Esophagus muscularis mucosa (tissue), 4 donors: ENCODE measurements at regions not wholly inside any gene's neighbourhood (a gene's known extent, or its start where the extent isn't known, plus 50 kb on each side); places are given as distances from the start of the nearest gene placed in this dataset.

Experiments
- DNase-seq: peaks from one replicate; pipeline ENCODE4 v3.0.0-alpha.2; 2017; ENCODE audit errors: extremely low spot score
- H3K27ac ChIP-seq, 4 donors: fragments of 200-600 bp; sonication (generic); replicated peaks in 1 of 4; 1 replicate in 3 of 4; 2 replicates in 1 of 4; pipeline ENCODE4 v1.5.1; 2016 to 2019; ENCODE audit warnings: mild to moderate bottlenecking in 1 of 4
- H3K27me3 ChIP-seq, 4 donors: fragments of 200-600 bp; sonication (generic); one replicate each; pipeline versions ENCODE4 v1.5.1 to v1.6.0; 2016 to 2019
- H3K36me3 ChIP-seq, 4 donors: fragments of 200-600 bp; sonication (generic); one replicate each; pipeline ENCODE4 v1.5.1; 2016 to 2019
- H3K4me1 ChIP-seq, 4 donors: fragments of 200-600 bp; sonication (generic); one replicate each; pipeline ENCODE4 v1.5.1; 2016 to 2019
- H3K4me3 ChIP-seq, 4 donors: fragments of 200-600 bp; sonication (generic); 1 replicate in 2 of 4; 2 replicates in 2 of 4; pipeline ENCODE4 v1.5.1; 2016 to 2019; ENCODE audit warnings: mild to moderate bottlenecking in 4 of 4, moderate library complexity in 1 of 4
- H3K9me3 ChIP-seq, 4 donors: fragments of 200-600 bp; sonication (generic); 1 replicate in 3 of 4; 2 replicates in 1 of 4; pipeline ENCODE4 v1.5.1; 2016 to 2019
- CTCF ChIP-seq, 3 experiments: fragments of 200-600 bp in 2 of 3; fragments of 450-650 bp in 1 of 3; sonication (generic) in 2 of 3; IDR thresholded peaks; one replicate each; pipeline ENCODE4 v1.5.1; 2017 to 2019; ENCODE audit warnings: antibody characterized with exemption in 3 of 3, mild to moderate bottlenecking in 2 of 3, moderate library complexity in 1 of 3
- EP300 ChIP-seq: sonication (generic); formaldehyde crosslinking; IDR thresholded peaks from one replicate; pipeline ENCODE4 v1.6.1; 2017; ENCODE audit warnings: antibody characterized with exemption
- POLR2A ChIP-seq: fragments of 450-650 bp; IDR thresholded peaks from one replicate; pipeline ENCODE4 v1.6.1; 2017; ENCODE audit warnings: antibody characterized with exemption, moderate library complexity, mild to moderate bottlenecking, low read depth
- POLR2AphosphoS5 ChIP-seq, 2 donors: sonication (generic); formaldehyde crosslinking; IDR thresholded peaks; one replicate each; pipeline ENCODE4 v1.6.1; 2017; ENCODE audit warnings: antibody characterized with exemption in 2 of 2
- WGBS: methylation state at CpG from one replicate; pipeline ENCODE4 v1.1.5; 2018; 5-methylcytosine and 5-hydroxymethylcytosine counted together
- intact Hi-C: fragments of 100-400 bp; cut with DNase I; formaldehyde crosslinking; loops from one replicate; pipeline ENCODE4 v1.15.1; 2023

GRCh38 chr10:4567637-4568036, 258.4 kb upstream of the AKR1E2 start:
- H3K27ac ChIP-seq = no peak overlapping the region
- WGBS = 100% methylated on average over 1 of the region's 1 CpG
- H3K27me3 ChIP-seq = no peaks in the 10 kb centered on the region
- H3K4me1 ChIP-seq = no peaks in the 10 kb centered on the region
- no peaks in the 10 kb centered on the region for H3K36me3 ChIP-seq
- intact Hi-C loops = no loop called here
- H3K4me3 ChIP-seq = no peak overlapping the region
- TF ChIP-seq EP300 (no peak), POLR2A (no peak), CTCF (IDR thresholded peaks at IDR 0.05) (no peak), POLR2AphosphoS5 (IDR thresholded peaks at IDR 0.05) (no peak)
- no peak for DNase-seq
- H3K9me3 ChIP-seq = no peaks in the 10 kb centered on the region

- Histone ChIP-seq H3K4me1 (no peaks in the 10 kb centered on the region), H3K36me3 (no peaks in the 10 kb centered on the region), H3K9me3 (no peaks in the 10 kb centered on the region), H3K27me3 (no peaks in the 10 kb centered on the region), H3K27ac (no peak overlapping the region), H3K4me3 (no peak overlapping the region)
- WGBS = 87% methylated on average over 2 of the region's 2 CpGs
- no peak for DNase-seq
- intact Hi-C loops = no loop called here
- no peak for TF ChIP-seq EP300
- no peak for TF ChIP-seq CTCF (IDR thresholded peaks at IDR 0.05)
- TF ChIP-seq POLR2A = no peak
- no peak for TF ChIP-seq POLR2AphosphoS5 (IDR thresholded peaks at IDR 0.05)
These were observed 260.0 kb upstream of the AKR1E2 start for GRCh38 chr10:4566011-4566410.

GRCh38 chr10:4561296-4561695, 264.7 kb upstream of the AKR1E2 start:
- WGBS = 93% methylated on average over 5 of the region's 5 CpGs
- no peaks in the 10 kb centered on the region for H3K27me3 ChIP-seq
- DNase-seq = no peak
- H3K9me3 ChIP-seq = no peaks in the 10 kb centered on the region
- no peak overlapping the region for H3K27ac ChIP-seq
- no peaks in the 10 kb centered on the region for H3K4me1 ChIP-seq
- intact Hi-C loops = no loop called here
- H3K4me3 ChIP-seq = no peak overlapping the region
- TF ChIP-seq CTCF (IDR thresholded peaks at IDR 0.05) = no peak
- TF ChIP-seq POLR2AphosphoS5 (IDR thresholded peaks at IDR 0.05) = no peak
- no peak for TF ChIP-seq POLR2A
- no peak for TF ChIP-seq EP300
- no peaks in the 10 kb centered on the region for H3K36me3 ChIP-seq

GRCh38 chr10:4557469-4557868, 268.5 kb upstream of the AKR1E2 start:
- no peak overlapping the region for H3K4me3 ChIP-seq
- no peak for DNase-seq
- H3K36me3 ChIP-seq = no peaks in the 10 kb centered on the region
- H3K27ac ChIP-seq = no peak overlapping the region
- no peaks in the 10 kb centered on the region for H3K27me3 ChIP-seq
- 90% methylated on average over 2 of the region's 13 CpGs for WGBS
- TF ChIP-seq CTCF (IDR thresholded peaks at IDR 0.05) (no peak), EP300 (no peak), POLR2A (no peak), POLR2AphosphoS5 (IDR thresholded peaks at IDR 0.05) (no peak)
- intact Hi-C loops = no loop called here
- H3K9me3 ChIP-seq = no peaks in the 10 kb centered on the region
- no peaks in the 10 kb centered on the region for H3K4me1 ChIP-seq

GRCh38 chr10:4556527-4556926, 269.5 kb upstream of the AKR1E2 start:
- no peak for DNase-seq
- no peak overlapping the region for H3K27ac ChIP-seq
- H3K27me3 ChIP-seq = no peaks in the 10 kb centered on the region
- H3K4me3 ChIP-seq = no peak overlapping the region
- H3K36me3 ChIP-seq = no peaks in the 10 kb centered on the region
- no peak for TF ChIP-seq POLR2AphosphoS5 (IDR thresholded peaks at IDR 0.05)
- no peak for TF ChIP-seq EP300
- no peak for TF ChIP-seq POLR2A
- TF ChIP-seq CTCF (IDR thresholded peaks at IDR 0.05) = no peak
- intact Hi-C loops = no loop called here
- H3K9me3 ChIP-seq = no peaks in the 10 kb centered on the region
- H3K4me1 ChIP-seq = no peaks in the 10 kb centered on the region
